ENCODE measurements at regions not wholly inside any gene's neighbourhood (a gene's known extent, or its start where the extent isn't known, plus 50 kb on each side); places are given as distances from the start of the nearest gene placed in this dataset.
A peak's percentile ranks its signal among the peaks of the same experiment; 100 is the strongest.
"Not testable (repeated sequence)": the region's sequence is repeated elsewhere in the genome, so short reads cannot be mapped to it uniquely, and the experiment has no call there.

- DNase-seq (ENCODE audit: low spot score) = not testable (repeated sequence)
Measured at GRCh38 chr10:46739919-46740318, 161.0 kb downstream of the SYT15 start.

GRCh38 chr10:46740368-46740767 lies 161.4 kb downstream of the SYT15 start:
- not testable (repeated sequence) for H3K9me3 ChIP-seq (ENCODE audit: severe bottlenecking); H3K27ac ChIP-seq (ENCODE audit: poor library complexity, severe bottlenecking); H3K36me3 ChIP-seq (ENCODE audit: low read depth); H3K4me3 ChIP-seq (ENCODE audit: severe bottlenecking); ATAC-seq (ENCODE audit: low read depth); H3K27me3 ChIP-seq (ENCODE audit: insufficient read depth, poor library complexity, severe bottlenecking); H3K4me1 ChIP-seq (ENCODE audit: insufficient read depth, poor library complexity, severe bottlenecking); DNase-seq (ENCODE audit: low spot score)

More at GRCh38 chr10:46739919-46740318, 161.0 kb downstream of the SYT15 start:
- H3K36me3 ChIP-seq (ENCODE audit: low read depth); H3K27ac ChIP-seq (ENCODE audit: poor library complexity, severe bottlenecking); H3K27me3 ChIP-seq (ENCODE audit: insufficient read depth, poor library complexity, severe bottlenecking); ATAC-seq (ENCODE audit: low read depth); H3K4me1 ChIP-seq (ENCODE audit: insufficient read depth, poor library complexity, severe bottlenecking); H3K9me3 ChIP-seq (ENCODE audit: severe bottlenecking); H3K4me3 ChIP-seq (ENCODE audit: severe bottlenecking): not testable (repeated sequence)

GRCh38 chr10:46749003-46749402 lies 162.2 kb upstream of the PTPN20 start:
- H3K4me3 ChIP-seq (ENCODE audit: severe bottlenecking); H3K27ac ChIP-seq (ENCODE audit: poor library complexity, severe bottlenecking); DNase-seq (ENCODE audit: low spot score); H3K9me3 ChIP-seq (ENCODE audit: severe bottlenecking); H3K27me3 ChIP-seq (ENCODE audit: insufficient read depth, poor library complexity, severe bottlenecking); ATAC-seq (ENCODE audit: low read depth); H3K36me3 ChIP-seq (ENCODE audit: low read depth); H3K4me1 ChIP-seq (ENCODE audit: insufficient read depth, poor library complexity, severe bottlenecking): not testable (repeated sequence)

- H3K27me3 ChIP-seq (ENCODE audit: insufficient read depth, poor library complexity, severe bottlenecking); ATAC-seq (ENCODE audit: low read depth); H3K9me3 ChIP-seq (ENCODE audit: severe bottlenecking); H3K27ac ChIP-seq (ENCODE audit: poor library complexity, severe bottlenecking); H3K4me1 ChIP-seq (ENCODE audit: insufficient read depth, poor library complexity, severe bottlenecking); H3K36me3 ChIP-seq (ENCODE audit: low read depth); DNase-seq (ENCODE audit: low spot score); H3K4me3 ChIP-seq (ENCODE audit: severe bottlenecking): not testable (repeated sequence)
Measured at GRCh38 chr10:46749470-46749869, 161.8 kb upstream of the PTPN20 start.

- H3K36me3 ChIP-seq (ENCODE audit: low read depth); H3K4me3 ChIP-seq (ENCODE audit: severe bottlenecking); H3K9me3 ChIP-seq (ENCODE audit: severe bottlenecking); DNase-seq (ENCODE audit: low spot score); H3K27ac ChIP-seq (ENCODE audit: poor library complexity, severe bottlenecking); H3K4me1 ChIP-seq (ENCODE audit: insufficient read depth, poor library complexity, severe bottlenecking); ATAC-seq (ENCODE audit: low read depth); H3K27me3 ChIP-seq (ENCODE audit: insufficient read depth, poor library complexity, severe bottlenecking): not testable (repeated sequence)
Measured at GRCh38 chr10:46753763-46754162, 157.5 kb upstream of the PTPN20 start.

GRCh38 chr10:46761471-46761870 lies 149.8 kb upstream of the PTPN20 start:
- H3K27me3 ChIP-seq (ENCODE audit: insufficient read depth, poor library complexity, severe bottlenecking); H3K27ac ChIP-seq (ENCODE audit: poor library complexity, severe bottlenecking); H3K36me3 ChIP-seq (ENCODE audit: low read depth); H3K9me3 ChIP-seq (ENCODE audit: severe bottlenecking); DNase-seq (ENCODE audit: low spot score); H3K4me3 ChIP-seq (ENCODE audit: severe bottlenecking); ATAC-seq (ENCODE audit: low read depth); H3K4me1 ChIP-seq (ENCODE audit: insufficient read depth, poor library complexity, severe bottlenecking): not testable (repeated sequence)

- H3K4me1 ChIP-seq (ENCODE audit: insufficient read depth, poor library complexity, severe bottlenecking); H3K4me3 ChIP-seq (ENCODE audit: severe bottlenecking); ATAC-seq (ENCODE audit: low read depth); H3K9me3 ChIP-seq (ENCODE audit: severe bottlenecking); H3K27me3 ChIP-seq (ENCODE audit: insufficient read depth, poor library complexity, severe bottlenecking); H3K36me3 ChIP-seq (ENCODE audit: low read depth); DNase-seq (ENCODE audit: low spot score); H3K27ac ChIP-seq (ENCODE audit: poor library complexity, severe bottlenecking): not testable (repeated sequence)
Measured at GRCh38 chr10:46768515-46769291, 142.5 kb upstream of the PTPN20 start.

GRCh38 chr10:46773178-46773896 lies 137.9 kb upstream of the PTPN20 start:
- not testable (repeated sequence) for H3K27ac ChIP-seq (ENCODE audit: poor library complexity, severe bottlenecking); H3K4me1 ChIP-seq (ENCODE audit: insufficient read depth, poor library complexity, severe bottlenecking); H3K9me3 ChIP-seq (ENCODE audit: severe bottlenecking); ATAC-seq (ENCODE audit: low read depth); H3K36me3 ChIP-seq (ENCODE audit: low read depth); H3K27me3 ChIP-seq (ENCODE audit: insufficient read depth, poor library complexity, severe bottlenecking); H3K4me3 ChIP-seq (ENCODE audit: severe bottlenecking); DNase-seq (ENCODE audit: low spot score)

- not testable (repeated sequence) for H3K36me3 ChIP-seq (ENCODE audit: low read depth); H3K4me3 ChIP-seq (ENCODE audit: severe bottlenecking); DNase-seq (ENCODE audit: low spot score); H3K27ac ChIP-seq (ENCODE audit: poor library complexity, severe bottlenecking); H3K9me3 ChIP-seq (ENCODE audit: severe bottlenecking); ATAC-seq (ENCODE audit: low read depth); H3K4me1 ChIP-seq (ENCODE audit: insufficient read depth, poor library complexity, severe bottlenecking); H3K27me3 ChIP-seq (ENCODE audit: insufficient read depth, poor library complexity, severe bottlenecking)
Measured at GRCh38 chr10:46773897-46774236, 137.4 kb upstream of the PTPN20 start.

GRCh38 chr10:46774366-46774765 lies 136.9 kb upstream of the PTPN20 start:
- 0 out of 3 replicates have a peak, but pooled peaks have one; percentile 17 for ATAC-seq (ENCODE audit: low read depth)
- DNase-seq (ENCODE audit: low spot score); H3K4me3 ChIP-seq (ENCODE audit: severe bottlenecking); H3K36me3 ChIP-seq (ENCODE audit: low read depth); H3K27me3 ChIP-seq (ENCODE audit: insufficient read depth, poor library complexity, severe bottlenecking); H3K4me1 ChIP-seq (ENCODE audit: insufficient read depth, poor library complexity, severe bottlenecking); H3K9me3 ChIP-seq (ENCODE audit: severe bottlenecking); H3K27ac ChIP-seq (ENCODE audit: poor library complexity, severe bottlenecking): not testable (repeated sequence)

GRCh38 chr10:46774945-46775667 lies 136.1 kb upstream of the PTPN20 start:
- ATAC-seq (ENCODE audit: low read depth); H3K4me3 ChIP-seq (ENCODE audit: severe bottlenecking); H3K27ac ChIP-seq (ENCODE audit: poor library complexity, severe bottlenecking); H3K4me1 ChIP-seq (ENCODE audit: insufficient read depth, poor library complexity, severe bottlenecking); DNase-seq (ENCODE audit: low spot score); H3K36me3 ChIP-seq (ENCODE audit: low read depth); H3K9me3 ChIP-seq (ENCODE audit: severe bottlenecking); H3K27me3 ChIP-seq (ENCODE audit: insufficient read depth, poor library complexity, severe bottlenecking): not testable (repeated sequence)

All from RWPE2 (cell line).